GM12875 (cell line): ENCODE measurements at regions not wholly inside any gene's neighbourhood (a gene's known extent, or its start where the extent isn't known, plus 50 kb on each side); places are given as distances from the start of the nearest gene placed in this dataset.
"Not testable (repeated sequence)": the region's sequence is repeated elsewhere in the genome, so short reads cannot be mapped to it uniquely, and the experiment has no call there.

ENCODE experiments used
- H3K4me3 ChIP-seq: one replicate; pipeline ENCODE4 v1.5.1; 2011; ENCODE audit warnings: low read depth, low read length, control low read depth
- CTCF ChIP-seq: IDR thresholded peaks from 2 replicates; pipeline ENCODE4 v1.5.1; 2011; ENCODE audit warnings: low read depth, mild to moderate bottlenecking, control low read depth, inconsistent platforms, low read length, moderate library complexity, borderline replicate concordance; ENCODE audit not compliant: insufficient read depth

- no peak for TF ChIP-seq CTCF
Observed at GRCh38 chr10:114715171-114715670, 57.1 kb upstream of the ABLIM1 start.

GRCh38 chr10:114716811-114717404, 58.8 kb upstream of the ABLIM1 start:
- no peak for TF ChIP-seq CTCF
- H3K4me3 ChIP-seq: no peak overlapping the region

More at GRCh38 chr10:114715171-114715670, 57.1 kb upstream of the ABLIM1 start:
- no peak overlapping the region for H3K4me3 ChIP-seq

GRCh38 chr10:114717881-114718280, 59.8 kb upstream of the ABLIM1 start:
- not testable (repeated sequence) for H3K4me3 ChIP-seq

GRCh38 chr10:114718374-114718773, 60.3 kb upstream of the ABLIM1 start:
- H3K4me3 ChIP-seq: no peak overlapping the region
- no peak for TF ChIP-seq CTCF

GRCh38 chr10:114719311-114719710, 61.2 kb upstream of the ABLIM1 start:
- no peak for TF ChIP-seq CTCF
- no peak overlapping the region for H3K4me3 ChIP-seq

- not testable (repeated sequence) for H3K4me3 ChIP-seq
Observed at GRCh38 chr10:114720023-114720422, 61.9 kb upstream of the ABLIM1 start.

- no peak for TF ChIP-seq CTCF
- H3K4me3 ChIP-seq: no peak overlapping the region
Observed at GRCh38 chr10:114720685-114721278, 62.7 kb upstream of the ABLIM1 start.

GRCh38 chr10:114722136-114722535, 64.1 kb upstream of the ABLIM1 start:
- H3K4me3 ChIP-seq: not testable (repeated sequence)

- H3K4me3 ChIP-seq: no peak overlapping the region
- TF ChIP-seq CTCF: no peak
Observed at GRCh38 chr10:114723361-114723760, 65.3 kb upstream of the ABLIM1 start.
